ENCODE measurements at regions not wholly inside any gene's neighbourhood (a gene's known extent, or its start where the extent isn't known, plus 50 kb on each side); places are given as distances from the start of the nearest gene placed in this dataset.
A peak's percentile ranks its signal among the peaks of the same experiment; 100 is the strongest.

DNA sequence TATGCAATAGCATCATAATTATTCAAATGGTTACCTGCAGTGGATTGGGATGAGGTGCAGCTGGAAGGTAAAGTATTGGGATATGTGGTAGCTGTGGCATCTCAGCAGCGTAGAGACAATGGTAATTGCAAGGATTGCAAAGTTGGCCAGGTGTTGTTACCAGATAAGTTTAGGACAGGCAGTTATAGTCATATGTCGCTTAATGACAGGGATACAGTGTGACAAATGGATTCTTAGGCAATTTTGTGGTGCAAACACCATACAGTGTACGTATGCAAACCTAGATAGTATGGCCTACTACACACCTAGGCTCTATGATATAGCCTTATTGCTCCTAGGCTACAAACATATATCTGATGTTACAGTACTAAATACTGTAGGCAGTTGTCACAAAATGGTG lies 163.5 kb upstream of the LYZL2 start:
- Histone ChIP-seq H3K4me1 (replicated peaks in 1 of 2) (no peaks in the 10 kb centered on the region), H3K27ac (no peak overlapping the region), H3K4me3 (no peak overlapping the region)
- no peak for ATAC-seq (replicated peaks in 6 of 8)
- WGBS, 10 experiments, result 62 to 100% (median 88%) methylated on average over 1 to 3 of the region's 3 CpGs; no CpG with 5 or more reads in 1 of the 10 experiments
- in situ Hi-C loops (cut with MboI; ENCODE audit: low pct_unique_long_range_greater_than_20kb in 2 of 9, low sequenced_read_pairs in 9 of 9, unreplicated experiment in 9 of 9), result loop anchor here in 5 of 9 experiments (25.0 kb wide), 3 partner anchors 519 to 1019 kb away; partner anchors contain the start of gene ZEB1 (in 2 of the 5)

DNA sequence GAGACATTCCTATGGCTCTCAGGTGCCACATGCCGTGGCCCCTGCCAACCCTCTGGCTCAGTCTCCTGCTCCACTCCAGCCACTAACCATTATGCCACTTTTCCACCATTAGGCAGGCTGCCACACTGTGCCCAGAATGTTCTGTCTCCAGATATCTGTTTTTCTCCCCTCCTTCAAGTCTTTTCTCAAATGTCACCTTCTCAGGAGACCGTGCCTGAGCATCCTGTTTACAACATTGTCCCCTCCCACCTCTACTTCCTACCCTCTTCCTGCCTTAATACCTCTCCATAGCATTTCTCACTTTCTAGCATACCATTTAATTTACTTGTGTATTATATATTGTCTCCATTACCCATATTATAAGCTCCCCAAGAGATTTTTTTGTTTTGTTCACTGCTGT lies 162.5 kb upstream of the LYZL2 start:
- 67 to 100% (median 94%) methylated on average over 1 to 2 of the region's 2 CpGs; no CpG with 5 or more reads in 1 of the 10 experiments for WGBS, 10 experiments
- H3K27ac ChIP-seq, result no peak overlapping the region
- in situ Hi-C loops (cut with MboI; ENCODE audit: low pct_unique_long_range_greater_than_20kb in 2 of 9, low sequenced_read_pairs in 9 of 9, unreplicated experiment in 9 of 9), result loop anchor here in 5 of 9 experiments (25.0 kb wide), 3 partner anchors 520 to 1020 kb away; partner anchors contain the start of gene ZEB1 (in 2 of the 5)
- no peak overlapping the region for H3K4me3 ChIP-seq
- no peaks in the 10 kb centered on the region for H3K4me1 ChIP-seq (replicated peaks in 1 of 2)
- ATAC-seq (replicated peaks in 6 of 8), result no peak

DNA sequence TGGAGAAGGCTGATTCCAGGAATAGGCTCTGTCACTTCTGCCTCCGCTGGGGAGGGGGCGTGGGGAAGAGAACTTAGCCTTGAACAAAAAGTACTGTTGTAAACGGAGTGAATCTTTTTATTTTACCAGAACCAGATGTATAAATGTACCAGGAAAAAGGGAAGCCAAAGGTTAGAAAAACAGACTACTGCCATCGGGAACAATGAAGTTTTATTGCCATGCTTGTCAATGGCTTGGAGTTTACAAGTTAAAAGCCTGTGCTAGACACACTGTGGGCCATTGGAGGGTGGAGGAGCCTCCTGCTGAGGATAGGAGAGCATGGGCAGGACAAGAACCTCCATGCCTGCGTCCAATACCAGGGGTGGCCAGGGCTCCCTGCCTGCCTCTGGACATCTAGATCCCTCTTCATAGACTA lies 161.7 kb upstream of the LYZL2 start:
- Histone ChIP-seq H3K4me3 (no peak overlapping the region), H3K4me1 (replicated peaks in 1 of 2) (no peaks in the 10 kb centered on the region), H3K27ac (no peak overlapping the region)
- no peak for ATAC-seq (replicated peaks in 6 of 8)
- 20 to 80% (median 41%) methylated on average over 1 to 5 of the region's 5 CpGs; no CpG with 5 or more reads in 4 of the 10 experiments for WGBS, 10 experiments
- in situ Hi-C loops (cut with MboI; ENCODE audit: low pct_unique_long_range_greater_than_20kb in 2 of 9, low sequenced_read_pairs in 9 of 9, unreplicated experiment in 9 of 9), result loop anchor here in 5 of 9 experiments (25.0 kb wide), 3 partner anchors 521 to 1021 kb away; partner anchors contain the start of gene ZEB1 (in 2 of the 5)

DNA sequence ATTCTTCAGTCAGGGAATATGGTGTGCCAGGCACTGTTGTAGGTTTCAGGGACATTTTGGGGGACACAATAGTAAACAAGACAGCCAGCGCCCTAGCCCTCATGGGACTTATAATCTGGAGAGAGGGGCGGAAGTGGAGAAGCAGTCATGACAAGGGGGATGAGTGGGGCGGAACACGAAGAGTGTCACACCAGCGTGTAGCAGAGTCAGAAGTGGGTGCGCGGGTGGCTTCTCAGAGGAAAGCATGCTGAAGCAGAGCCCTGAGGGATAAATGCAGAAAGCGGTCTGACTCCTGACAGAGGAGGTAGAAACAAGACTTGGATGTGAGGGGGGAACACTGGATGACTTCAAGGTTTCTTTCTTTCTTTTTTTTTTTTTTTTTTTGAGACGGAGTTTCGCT lies 160.3 kb upstream of the LYZL2 start:
- H3K27ac ChIP-seq, result no peak overlapping the region
- in situ Hi-C loops (cut with MboI; ENCODE audit: low pct_unique_long_range_greater_than_20kb in 2 of 9, low sequenced_read_pairs in 9 of 9, unreplicated experiment in 9 of 9), result loop anchor here in 5 of 9 experiments (25.0 kb wide), 3 partner anchors 522 to 1022 kb away; partner anchors contain the start of gene ZEB1 (in 2 of the 5)
- no peak overlapping the region for H3K4me3 ChIP-seq
- peaks cover 7 to 9% of the 10 kb centered on the region in 2 donors for H3K4me1 ChIP-seq (replicated peaks in 1 of 2)
- ATAC-seq (replicated peaks in 6 of 8), result no peak
- WGBS, 10 experiments, result 80 to 100% (median 95%) methylated on average over 1 to 9 of the region's 10 CpGs; no CpG with 5 or more reads in 2 of the 10 experiments

DNA sequence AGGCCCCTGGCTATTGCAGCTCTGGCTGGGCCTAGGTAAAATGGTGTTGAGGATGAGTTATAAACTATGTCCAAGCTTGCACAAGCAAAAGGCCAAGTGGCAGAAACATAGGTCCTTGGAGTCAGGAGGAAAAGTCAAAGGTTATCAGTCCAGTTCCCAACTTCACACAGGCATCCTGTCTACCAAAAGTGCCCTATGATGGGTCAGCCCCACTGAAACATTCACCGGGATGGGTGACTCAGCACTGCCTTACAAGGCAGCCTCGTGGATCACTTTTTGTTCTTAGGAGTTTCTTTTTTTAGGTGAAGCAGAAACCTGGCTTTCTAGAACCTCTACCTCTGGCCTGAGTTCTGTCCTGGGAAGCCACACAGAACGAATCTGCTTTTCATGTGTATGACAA lies 158.8 kb upstream of the LYZL2 start:
- Histone ChIP-seq H3K27ac (no peak overlapping the region), H3K4me1 (replicated peaks in 1 of 2) (peaks cover 7 to 9% of the 10 kb centered on the region in 2 donors), H3K4me3 (no peak overlapping the region)
- whole genome bisulfite sequencing, 10 experiments, result 30 to 87% (median 63%) methylated on average over 1 to 3 of the region's 3 CpGs; no CpG with 5 or more reads in 1 of the 10 experiments
- in situ Hi-C loops (cut with MboI; ENCODE audit: low pct_unique_long_range_greater_than_20kb in 2 of 9, low sequenced_read_pairs in 9 of 9, unreplicated experiment in 9 of 9), result loop anchor here in 5 of 9 experiments (25.0 kb wide), 3 partner anchors 524 to 1024 kb away; partner anchors contain the start of gene ZEB1 (in 2 of the 5)
- no peak for ATAC-seq (replicated peaks in 6 of 8)

DNA sequence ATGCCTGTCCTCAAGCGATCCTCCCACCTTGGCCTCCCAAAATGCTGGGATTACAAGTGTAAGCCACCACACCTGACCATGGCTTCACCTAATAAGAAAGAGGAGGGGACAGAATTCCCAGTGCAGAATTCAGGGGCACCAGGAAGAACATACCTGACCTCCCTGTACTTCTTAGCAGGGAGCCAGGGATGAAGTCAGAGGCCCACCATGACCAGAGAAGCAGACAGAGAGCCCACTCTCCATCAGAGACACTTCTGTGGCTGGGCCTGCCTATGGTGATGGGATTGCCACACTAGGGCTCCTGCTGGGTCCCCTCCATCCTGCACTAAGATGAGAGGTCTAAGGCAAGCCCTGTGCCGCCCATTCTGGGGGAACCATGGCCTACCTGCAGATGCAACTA lies 157.4 kb upstream of the LYZL2 start:
- peaks cover 7 to 9% of the 10 kb centered on the region in 2 donors for H3K4me1 ChIP-seq (replicated peaks in 1 of 2)
- no peak for ATAC-seq (replicated peaks in 6 of 8)
- in situ Hi-C loops (cut with MboI; ENCODE audit: low pct_unique_long_range_greater_than_20kb in 2 of 9, low sequenced_read_pairs in 9 of 9, unreplicated experiment in 9 of 9), result loop anchor here in 5 of 9 experiments (25.0 kb wide), 3 partner anchors 525 to 1025 kb away; partner anchors contain the start of gene ZEB1 (in 2 of the 5)
- H3K27ac ChIP-seq, result no peak overlapping the region
- no peak overlapping the region for H3K4me3 ChIP-seq
- WGBS, 10 experiments, result 93 to 100% (median 100%) methylated on average over 1 to 2 of the region's 2 CpGs; no CpG with 5 or more reads in 7 of the 10 experiments

DNA sequence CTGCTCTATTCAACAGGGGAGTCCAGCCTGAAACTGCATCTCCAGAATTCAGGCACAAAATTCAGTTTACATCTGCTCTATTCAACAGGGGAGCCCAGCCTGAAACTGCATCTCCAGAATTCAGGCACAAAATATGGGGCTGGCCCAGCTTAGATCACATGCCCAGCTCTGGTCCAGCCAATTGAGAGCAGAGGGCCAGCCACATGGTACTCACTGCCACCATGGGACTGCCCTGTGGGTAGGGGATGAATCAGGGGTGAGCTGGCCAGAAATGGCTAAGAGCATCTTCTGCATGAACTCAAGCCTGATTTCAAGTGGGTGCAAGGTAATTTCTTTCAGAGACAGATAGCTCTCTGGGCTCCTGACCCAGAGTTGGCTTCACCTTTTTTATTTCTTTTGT lies 156.6 kb upstream of the LYZL2 start:
- in situ Hi-C loops (cut with MboI; ENCODE audit: low pct_unique_long_range_greater_than_20kb in 2 of 9, low sequenced_read_pairs in 9 of 9, unreplicated experiment in 9 of 9), result loop anchor here in 5 of 9 experiments (25.0 kb wide), 3 partner anchors 526 to 1026 kb away; partner anchors contain the start of gene ZEB1 (in 2 of the 5)
- H3K27ac ChIP-seq, result no peak overlapping the region
- no peak overlapping the region for H3K4me3 ChIP-seq

DNA sequence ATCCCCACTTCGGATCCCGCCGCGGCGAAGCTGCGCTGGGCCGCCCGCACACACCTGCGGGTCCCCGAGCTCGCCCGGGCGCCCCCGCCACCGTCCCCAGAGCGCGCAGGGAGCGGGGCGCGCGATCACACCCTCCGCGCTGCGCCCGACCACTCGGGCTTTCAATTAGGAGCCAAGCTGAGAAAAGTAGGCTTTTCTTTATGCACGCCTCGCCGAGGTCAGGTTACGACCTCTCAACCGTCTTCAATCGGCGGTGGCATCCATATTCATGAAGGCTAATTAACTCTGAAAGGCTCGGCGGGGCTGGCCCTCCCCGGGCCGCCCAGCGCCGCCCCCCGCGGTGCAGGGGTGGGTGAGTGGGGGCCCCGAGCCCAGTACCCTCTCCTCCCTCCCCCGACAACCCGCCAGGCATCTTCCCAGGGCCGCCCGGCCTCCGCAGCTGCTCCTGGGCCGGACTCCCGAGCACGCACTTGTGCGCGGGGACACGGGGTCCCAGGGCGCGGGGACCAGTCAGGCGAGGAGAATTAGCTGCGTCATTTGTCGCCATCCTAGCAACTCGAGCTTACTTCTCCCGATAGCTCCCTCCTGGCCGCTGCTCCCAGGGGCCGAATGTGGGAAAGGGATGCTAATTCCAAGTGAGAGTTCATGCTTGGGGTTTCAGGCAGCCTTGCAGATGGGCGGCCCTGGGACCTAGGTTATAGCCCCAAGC lies 155.5 kb upstream of the LYZL2 start:
- peak overlapping the region; percentile 66 to 70 for H3K27ac ChIP-seq
- 0 to 1% (median 0%) methylated on average over 5 to 14 of the region's 63 CpGs; no CpG with 5 or more reads in 6 of the 10 experiments for WGBS, 10 experiments
- in situ Hi-C loops (cut with MboI; ENCODE audit: low pct_unique_long_range_greater_than_20kb in 2 of 9, low sequenced_read_pairs in 9 of 9, unreplicated experiment in 9 of 9), result loop anchor here in 5 of 9 experiments (25.0 kb wide), 3 partner anchors 527 to 1027 kb away; partner anchors contain the start of gene ZEB1 (in 2 of the 5)

More for the DNA sequence above, 156.6 kb upstream of the LYZL2 start:
- ATAC-seq (replicated peaks in 6 of 8), result no peak
- H3K4me1 ChIP-seq (replicated peaks in 1 of 2), result peaks cover 7 to 9% of the 10 kb centered on the region in 2 donors

DNA sequence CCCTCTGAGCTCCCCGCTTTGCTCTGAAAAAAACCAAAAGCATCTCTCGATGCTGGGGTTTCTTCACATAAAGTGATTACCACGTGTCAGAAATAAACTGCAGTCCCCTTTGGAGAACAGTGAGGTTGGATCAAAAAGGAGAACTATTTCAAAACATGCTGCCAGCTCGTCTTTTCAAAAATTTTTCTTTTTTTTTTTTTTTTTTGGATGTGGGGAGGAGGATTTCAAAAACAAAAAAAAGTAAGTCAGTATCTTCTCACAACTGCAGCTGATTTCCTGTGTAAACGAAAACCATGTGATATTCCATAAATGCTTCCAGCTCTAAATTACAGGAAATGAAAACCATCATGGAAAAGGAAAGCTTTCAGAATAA lies 155.0 kb upstream of the LYZL2 start:
- Histone ChIP-seq H3K4me3 (peak overlapping the region; percentile 34 to 53 (median 39)), H3K27ac (peak overlapping the region; percentile 66 to 70), H3K4me1 (replicated peaks in 1 of 2) (peaks cover 7 to 9% of the 10 kb centered on the region in 2 donors)
- ATAC-seq (replicated peaks in 6 of 8), result no peak
- in situ Hi-C loops (cut with MboI; ENCODE audit: low pct_unique_long_range_greater_than_20kb in 2 of 9, low sequenced_read_pairs in 9 of 9, unreplicated experiment in 9 of 9), result loop anchor here in 5 of 9 experiments (25.0 kb wide), 3 partner anchors 528 to 1028 kb away; partner anchors contain the start of gene ZEB1 (in 2 of the 5)
- 0 to 3% (median 0%) methylated on average over 1 to 5 of the region's 5 CpGs; no CpG with 5 or more reads in 1 of the 10 experiments for WGBS, 10 experiments

More for the DNA sequence above, 155.5 kb upstream of the LYZL2 start:
- peak; percentile 41 to 91 (median 87) for ATAC-seq (replicated peaks in 6 of 8)
- peaks cover 7 to 9% of the 10 kb centered on the region in 2 donors for H3K4me1 ChIP-seq (replicated peaks in 1 of 2)
- peak overlapping the region; percentile 34 to 53 (median 39) for H3K4me3 ChIP-seq

DNA sequence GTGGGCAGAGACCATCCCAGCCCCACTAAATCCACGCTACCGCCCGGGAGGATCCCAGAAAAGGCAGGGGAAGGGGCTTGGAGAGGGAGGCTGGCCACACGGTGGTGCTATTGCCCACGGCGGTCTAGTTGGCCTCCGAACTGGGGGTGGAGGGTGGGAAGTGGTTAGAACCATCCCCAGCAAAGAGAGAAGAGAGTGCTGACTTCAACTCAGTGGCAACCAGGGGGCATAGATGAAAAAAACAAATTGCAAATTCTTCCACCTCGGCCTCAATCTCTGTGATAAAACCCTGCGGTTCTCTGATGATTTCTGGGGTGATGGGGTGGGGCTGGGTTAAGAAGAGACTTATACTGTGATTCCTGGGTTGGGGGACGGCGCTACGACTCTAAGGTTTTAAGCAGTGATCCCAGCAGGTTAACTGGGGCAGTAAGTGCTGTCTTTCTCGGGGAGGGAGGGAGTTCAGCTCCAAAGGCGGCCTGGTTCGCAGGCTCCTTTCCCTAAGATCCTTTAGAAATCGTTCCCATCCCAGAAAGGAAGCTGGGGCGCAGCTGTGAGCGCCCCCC lies 154.5 kb upstream of the LYZL2 start:
- in situ Hi-C loops (cut with MboI; ENCODE audit: low pct_unique_long_range_greater_than_20kb in 2 of 9, low sequenced_read_pairs in 9 of 9, unreplicated experiment in 9 of 9), result loop anchor here in 5 of 9 experiments (25.0 kb wide), 3 partner anchors 528 to 1028 kb away; partner anchors contain the start of gene ZEB1 (in 2 of the 5)
- peak overlapping the region; percentile 34 to 53 (median 39) for H3K4me3 ChIP-seq

DNA sequence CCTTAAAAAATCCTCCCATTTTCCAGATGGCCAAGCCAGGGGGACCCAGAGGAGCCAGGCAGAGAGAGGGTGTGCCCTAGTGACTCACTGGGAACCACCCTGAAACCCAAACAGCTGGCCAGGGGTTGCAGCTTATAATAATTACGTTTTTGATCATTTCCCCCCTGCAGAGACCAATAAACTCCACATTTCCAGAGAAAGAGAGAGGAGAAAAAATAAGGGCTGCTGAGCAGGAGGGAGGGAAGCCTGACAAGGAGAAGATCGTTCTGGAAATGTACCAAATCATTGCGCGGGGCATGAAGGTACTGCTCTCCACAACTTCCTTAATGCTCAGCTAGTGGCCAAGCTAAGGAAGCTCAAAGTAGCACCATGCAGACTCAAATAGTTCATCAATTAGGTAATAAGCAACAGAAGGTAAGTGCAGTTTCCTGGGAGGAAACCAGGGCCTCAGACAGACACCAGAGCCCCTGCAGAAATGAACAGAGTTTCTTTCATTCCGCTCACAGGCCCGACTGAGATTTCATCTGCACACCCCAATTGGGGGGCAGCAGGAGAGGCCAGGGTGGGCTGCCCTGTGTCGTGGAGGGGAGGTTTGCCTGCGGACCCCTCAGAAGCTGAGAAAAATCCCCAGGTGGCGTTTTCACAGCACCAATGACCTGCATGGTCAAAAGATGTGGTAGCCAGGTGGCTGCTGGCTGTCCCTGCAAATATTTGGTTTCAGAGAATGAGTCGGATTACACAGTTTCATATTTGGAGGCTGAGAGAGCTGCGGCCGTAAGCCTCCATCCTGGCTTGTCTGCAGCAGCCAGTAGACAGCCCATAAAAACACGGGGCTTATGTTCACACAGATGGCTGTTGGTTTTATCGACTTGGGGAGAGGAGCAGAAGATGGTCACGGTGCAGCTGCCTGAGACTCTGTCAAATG lies 153.2 kb upstream of the LYZL2 start:
- peak in 2 of 8 experiments; percentile 9 to 27 for ATAC-seq (replicated peaks in 6 of 8)
- 17 to 100% (median 85%) methylated on average over 1 to 10 of the region's 15 CpGs; no CpG with 5 or more reads in 2 of the 10 experiments for WGBS, 10 experiments
- in situ Hi-C loops (cut with MboI; ENCODE audit: low pct_unique_long_range_greater_than_20kb in 2 of 9, low sequenced_read_pairs in 9 of 9, unreplicated experiment in 9 of 9), result loop anchor here in 5 of 9 experiments (25.0 kb wide), 3 partner anchors 530 to 1030 kb away; partner anchors contain the start of gene ZEB1 (in 2 of the 5)

More for the DNA sequence above, 154.5 kb upstream of the LYZL2 start:
- peak; percentile 38 to 77 (median 68) for ATAC-seq (replicated peaks in 6 of 8)
- 0 to 10% (median 0%) methylated on average over 3 to 5 of the region's 18 CpGs; no CpG with 5 or more reads in 7 of the 10 experiments for WGBS, 10 experiments
- H3K27ac ChIP-seq, result peak overlapping the region; percentile 4 to 56
- H3K4me1 ChIP-seq (replicated peaks in 1 of 2), result peaks cover 7 to 9% of the 10 kb centered on the region in 2 donors

More for the DNA sequence above, 153.2 kb upstream of the LYZL2 start:
- Histone ChIP-seq H3K4me1 (replicated peaks in 1 of 2) (peaks cover 7 to 9% of the 10 kb centered on the region in 2 donors), H3K4me3 (no peak overlapping the region), H3K27ac (no peak overlapping the region)
